Glutamatergic neuron (in vitro differentiated cells): ENCODE measurements at regions not wholly inside any gene's neighbourhood (a gene's known extent, or its start where the extent isn't known, plus 50 kb on each side); places are given as distances from the start of the nearest gene placed in this dataset.

Experiments
- DNase-seq: peaks from one replicate; pipeline ENCODE4 v3.0.0; 2022
- H3K27ac Mint-ChIP-seq: one replicate; pipeline ENCODE4 v1.8.0; 2020; ENCODE audit warnings: mild to moderate bottlenecking, mixed read lengths, inconsistent platforms; ENCODE audit not compliant: unreplicated experiment
- H3K27me3 Mint-ChIP-seq: one replicate; pipeline ENCODE4 v1.8.0; 2020; ENCODE audit warnings: mild to moderate bottlenecking, moderate library complexity, mixed read lengths, inconsistent platforms; ENCODE audit not compliant: unreplicated experiment
- H3K36me3 Mint-ChIP-seq: one replicate; pipeline ENCODE4 v1.8.0; 2020; ENCODE audit warnings: mild to moderate bottlenecking, mixed read lengths, inconsistent platforms; ENCODE audit not compliant: unreplicated experiment
- H3K4me1 Mint-ChIP-seq: one replicate; pipeline ENCODE4 v1.8.0; 2020; ENCODE audit warnings: mild to moderate bottlenecking, low read depth, mixed read lengths, inconsistent platforms; ENCODE audit not compliant: unreplicated experiment
- H3K4me3 Mint-ChIP-seq: one replicate; pipeline ENCODE4 v1.8.0; 2020; ENCODE audit warnings: mild to moderate bottlenecking, mixed read lengths, inconsistent platforms; ENCODE audit not compliant: unreplicated experiment
- H3K9me3 Mint-ChIP-seq: one replicate; pipeline ENCODE4 v1.8.0; 2020; ENCODE audit warnings: mild to moderate bottlenecking, moderate library complexity, mixed read lengths, inconsistent platforms; ENCODE audit not compliant: unreplicated experiment
- TF ChIP-seq, protein P1 (sequence below): fragments of 200-600 bp; sonication (generic); IDR thresholded peaks from one replicate; pipeline ENCODE4 v1.5.0; 2021; ENCODE audit not compliant: partially characterized antibody, unreplicated experiment

DNA sequence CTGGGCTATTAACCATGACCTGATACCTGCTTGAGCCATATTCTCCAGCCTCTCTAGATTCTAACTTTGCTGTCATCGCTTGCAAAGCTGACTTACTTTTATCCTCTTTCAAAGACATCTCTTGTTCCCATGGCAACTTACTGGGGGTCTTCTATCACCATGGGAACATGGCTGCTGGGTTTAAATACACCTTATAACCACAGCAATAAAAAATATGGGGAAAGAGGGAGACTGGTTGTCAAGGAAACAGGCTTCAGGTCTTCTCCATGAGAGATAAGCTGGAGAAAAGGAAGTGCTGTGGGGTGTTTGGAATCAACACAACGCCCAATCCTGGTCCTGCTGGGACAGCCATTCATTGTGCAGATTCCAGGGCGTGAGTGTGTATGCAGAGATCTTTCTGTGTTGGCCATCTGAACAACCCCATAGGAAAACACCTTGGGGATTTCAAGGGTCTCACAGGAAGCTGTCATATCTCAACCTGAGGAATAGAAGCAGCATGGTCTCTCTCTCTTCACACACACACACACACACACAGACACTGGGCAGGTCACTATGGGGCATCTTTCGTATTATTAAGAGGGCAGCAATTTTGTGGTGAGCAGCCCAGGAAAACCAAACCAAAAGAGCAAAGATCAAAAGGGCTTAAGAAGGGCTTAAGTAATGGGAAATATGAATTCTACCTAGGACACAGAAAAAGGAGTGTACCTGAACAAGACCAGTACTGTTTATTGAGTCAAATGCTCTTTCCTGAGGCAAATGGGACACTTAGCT, 344.7 kb upstream of the NCAM1 start:
- no peaks in the 10 kb centered on the region for H3K36me3 Mint-ChIP-seq
- TF ChIP-seq, protein P1, sequence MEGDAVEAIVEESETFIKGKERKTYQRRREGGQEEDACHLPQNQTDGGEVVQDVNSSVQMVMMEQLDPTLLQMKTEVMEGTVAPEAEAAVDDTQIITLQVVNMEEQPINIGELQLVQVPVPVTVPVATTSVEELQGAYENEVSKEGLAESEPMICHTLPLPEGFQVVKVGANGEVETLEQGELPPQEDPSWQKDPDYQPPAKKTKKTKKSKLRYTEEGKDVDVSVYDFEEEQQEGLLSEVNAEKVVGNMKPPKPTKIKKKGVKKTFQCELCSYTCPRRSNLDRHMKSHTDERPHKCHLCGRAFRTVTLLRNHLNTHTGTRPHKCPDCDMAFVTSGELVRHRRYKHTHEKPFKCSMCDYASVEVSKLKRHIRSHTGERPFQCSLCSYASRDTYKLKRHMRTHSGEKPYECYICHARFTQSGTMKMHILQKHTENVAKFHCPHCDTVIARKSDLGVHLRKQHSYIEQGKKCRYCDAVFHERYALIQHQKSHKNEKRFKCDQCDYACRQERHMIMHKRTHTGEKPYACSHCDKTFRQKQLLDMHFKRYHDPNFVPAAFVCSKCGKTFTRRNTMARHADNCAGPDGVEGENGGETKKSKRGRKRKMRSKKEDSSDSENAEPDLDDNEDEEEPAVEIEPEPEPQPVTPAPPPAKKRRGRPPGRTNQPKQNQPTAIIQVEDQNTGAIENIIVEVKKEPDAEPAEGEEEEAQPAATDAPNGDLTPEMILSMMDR: no peak
- H3K27ac Mint-ChIP-seq: no peak overlapping the region
- no peak for DNase-seq
- peaks cover 8% of the 10 kb centered on the region for H3K4me1 Mint-ChIP-seq
- peaks cover 3% of the 10 kb centered on the region for H3K9me3 Mint-ChIP-seq
- no peak overlapping the region for H3K4me3 Mint-ChIP-seq
- H3K27me3 Mint-ChIP-seq: no peaks in the 10 kb centered on the region

DNA sequence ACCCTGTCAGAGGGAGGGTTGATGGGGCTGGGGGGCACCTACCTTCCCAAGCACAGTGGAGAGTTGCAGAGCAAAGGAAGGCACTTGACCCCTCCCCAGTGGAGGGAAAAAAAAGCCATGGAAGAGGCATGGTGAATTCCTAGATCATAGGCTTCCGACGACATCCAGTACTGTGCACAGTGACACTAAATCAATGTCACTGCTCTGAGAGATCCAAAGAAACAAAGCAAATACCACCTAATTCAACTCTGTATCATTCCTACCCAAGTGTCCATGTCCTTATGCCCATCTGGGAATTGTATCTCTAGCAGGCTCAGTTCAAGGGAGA, 344.2 kb upstream of the NCAM1 start:
- H3K27ac Mint-ChIP-seq: no peak overlapping the region
- peaks cover 3% of the 10 kb centered on the region for H3K9me3 Mint-ChIP-seq
- H3K4me3 Mint-ChIP-seq: no peak overlapping the region
- H3K36me3 Mint-ChIP-seq: peaks cover 2% of the 10 kb centered on the region
- TF ChIP-seq, protein P1: no peak
- DNase-seq: no peak
- no peaks in the 10 kb centered on the region for H3K27me3 Mint-ChIP-seq
- H3K4me1 Mint-ChIP-seq: peaks cover 2% of the 10 kb centered on the region

DNA sequence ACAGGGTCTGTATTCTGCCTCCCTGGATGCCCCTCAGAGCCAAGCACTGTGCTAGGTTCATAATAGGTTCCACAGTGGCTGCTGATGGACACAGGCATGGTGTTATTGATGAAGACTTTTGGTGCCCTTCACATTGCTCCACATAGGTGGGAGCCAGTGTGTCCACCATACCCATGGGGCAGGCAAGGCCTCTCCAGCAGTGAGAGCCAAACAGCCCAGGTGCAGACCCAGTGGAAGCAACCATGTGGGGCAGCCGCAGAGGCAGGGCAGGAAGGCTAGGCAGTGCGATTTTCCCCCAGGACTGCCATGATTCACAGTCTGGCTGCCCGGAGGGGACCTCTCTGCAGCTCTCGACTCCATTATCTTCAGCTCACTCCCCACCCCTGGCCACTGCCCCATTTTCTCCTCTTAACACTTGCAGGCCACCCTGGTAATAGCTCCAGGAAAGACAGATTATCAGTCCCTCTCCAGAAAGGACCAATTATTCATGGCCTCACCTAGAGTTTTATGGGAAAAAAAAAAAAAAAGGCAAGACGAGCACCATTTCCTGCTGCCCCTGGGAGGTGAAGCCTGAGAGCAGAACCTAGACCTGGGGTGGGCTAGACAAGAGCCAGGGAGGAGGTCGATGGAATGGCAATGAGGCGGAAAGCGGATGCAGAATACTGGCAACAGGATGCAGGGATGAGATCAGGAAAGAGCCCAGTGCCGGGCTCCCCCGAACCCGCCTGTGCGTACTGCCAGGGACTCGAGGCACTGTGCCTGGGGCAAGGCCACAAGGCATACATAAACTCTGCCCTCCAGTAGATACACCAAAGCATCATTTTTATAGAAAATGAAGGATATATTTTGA, 343.0 kb upstream of the NCAM1 start:
- DNase-seq: no peak
- Mint-ChIP-seq H3K4me1 (no peaks in the 10 kb centered on the region), H3K27ac (no peak overlapping the region), H3K36me3 (peaks cover 5% of the 10 kb centered on the region), H3K27me3 (no peaks in the 10 kb centered on the region), H3K9me3 (peaks cover 3% of the 10 kb centered on the region), H3K4me3 (no peak overlapping the region)
- TF ChIP-seq, protein P1: no peak

DNA sequence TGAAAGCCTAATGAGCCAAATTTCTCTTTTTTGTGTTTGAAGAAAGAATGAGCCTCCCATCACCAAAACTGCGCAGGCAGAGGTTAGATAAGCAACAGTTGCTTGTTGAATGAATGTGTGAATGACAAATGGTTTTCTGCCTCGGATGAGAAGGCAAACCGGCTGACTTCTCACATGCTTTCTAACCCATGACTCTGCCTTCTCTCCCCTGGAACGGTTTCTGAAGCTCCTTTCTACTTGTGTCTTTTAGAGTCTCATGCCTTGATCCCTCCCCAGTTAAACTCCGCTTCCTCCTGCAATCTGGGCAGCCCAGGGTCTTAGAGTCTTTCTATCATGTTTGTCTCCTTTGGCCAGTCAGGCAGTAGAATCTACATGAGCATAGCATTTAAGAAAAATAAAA, 342.1 kb upstream of the NCAM1 start:
- Mint-ChIP-seq H3K36me3 (peaks cover 5% of the 10 kb centered on the region), H3K4me1 (no peaks in the 10 kb centered on the region), H3K27ac (no peak overlapping the region), H3K9me3 (peaks cover 3% of the 10 kb centered on the region), H3K4me3 (no peak overlapping the region), H3K27me3 (no peaks in the 10 kb centered on the region)
- no peak for DNase-seq
- TF ChIP-seq, protein P1: no peak
